ENCODE measurements at regions not wholly inside any gene's neighbourhood (a gene's known extent, or its start where the extent isn't known, plus 50 kb on each side); places are given as distances from the start of the nearest gene placed in this dataset.
"Not testable (repeated sequence)": the region's sequence is repeated elsewhere in the genome, so short reads cannot be mapped to it uniquely, and the experiment has no call there.

DNA sequence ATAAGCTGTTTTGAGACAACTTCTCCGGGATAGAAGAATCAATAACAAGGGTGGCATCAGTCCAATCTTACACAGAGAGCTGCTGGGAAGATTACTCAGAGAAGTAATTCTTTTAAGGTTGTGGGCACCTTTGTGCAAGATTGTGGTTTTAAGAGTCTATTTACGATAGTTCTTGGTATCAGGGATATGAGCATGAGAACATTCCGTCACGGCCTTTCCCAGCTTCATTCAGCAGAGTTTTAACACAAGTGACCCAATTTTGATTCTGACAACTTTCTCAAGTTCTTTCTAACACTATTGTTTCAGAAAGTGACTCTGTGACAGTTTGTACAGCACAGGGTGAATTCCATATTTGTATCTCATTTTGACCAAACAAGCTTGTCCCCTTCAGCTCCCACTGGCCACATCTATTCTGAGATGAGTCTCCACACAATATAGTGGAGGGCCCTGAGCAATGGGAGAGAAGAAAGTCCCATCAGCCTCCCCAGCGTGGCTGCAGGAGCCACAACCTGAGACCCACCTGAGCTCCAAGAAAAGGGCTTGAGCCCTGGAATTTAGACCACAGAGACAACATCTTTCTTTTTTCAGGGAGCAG lies 869.2 kb downstream of the TMEM121 start:
- no peak for DNase-seq

DNA sequence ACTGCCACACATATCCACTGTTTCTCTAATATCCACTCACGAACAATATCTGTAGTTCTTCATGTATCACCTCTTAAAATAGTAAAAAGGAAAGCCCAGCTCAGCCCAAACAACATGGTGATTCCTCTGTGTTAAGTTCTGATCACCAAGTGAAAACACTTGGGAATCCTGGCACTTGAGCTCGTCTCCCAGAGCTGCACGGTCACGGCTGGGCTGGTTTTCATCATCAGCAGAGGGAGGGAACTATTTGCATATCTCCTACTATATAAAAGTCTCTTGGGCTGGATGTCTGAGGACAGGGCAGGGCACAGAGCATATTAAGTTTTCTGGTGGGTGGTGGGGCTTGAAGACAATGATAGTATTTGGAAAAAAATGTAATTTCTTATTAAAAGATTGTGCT lies 870.6 kb downstream of the TMEM121 start:
- DNase-seq: no peak

DNA sequence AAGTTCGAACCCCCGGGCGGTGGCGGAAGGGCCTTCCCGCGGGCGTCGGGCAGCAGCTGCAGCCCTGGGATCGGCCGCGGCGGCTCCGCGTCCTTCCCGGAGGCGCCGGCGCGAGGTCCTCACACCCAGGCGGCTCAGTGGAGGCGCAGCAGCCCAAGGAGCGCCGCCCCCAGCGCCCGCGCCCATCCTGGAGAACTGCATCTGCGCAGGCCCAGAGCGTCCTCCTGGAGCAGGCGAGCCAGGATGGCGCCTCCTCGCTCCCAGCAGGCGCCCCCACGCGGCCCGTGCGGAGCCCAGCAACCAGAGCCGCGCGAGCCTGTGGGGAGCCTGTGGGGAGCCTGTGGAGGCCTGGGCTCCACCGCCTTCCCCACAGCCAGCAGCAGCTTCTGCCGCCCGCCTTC lies 872.5 kb downstream of the TMEM121 start:
- DNase-seq: not testable (repeated sequence)

DNA sequence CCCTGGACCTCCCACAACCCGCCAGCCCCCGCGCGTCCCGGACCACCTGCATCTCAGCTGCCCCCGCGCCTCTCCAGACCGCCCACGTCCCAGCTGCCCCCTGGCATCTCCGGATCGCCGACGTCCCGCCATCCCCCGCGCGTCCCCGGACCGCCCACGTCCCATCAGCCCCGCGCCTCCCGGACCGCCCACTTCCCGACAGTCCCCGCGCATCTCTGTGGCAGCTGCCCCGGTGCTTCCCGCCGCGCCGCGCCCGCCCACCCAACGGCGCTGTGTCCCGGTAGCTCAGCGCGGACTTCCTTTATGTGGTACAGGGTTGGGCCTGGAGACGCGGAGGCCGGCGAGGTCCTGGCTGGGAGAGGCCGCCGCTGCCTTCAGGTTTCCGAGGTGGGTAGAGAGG lies 874.9 kb downstream of the TMEM121 start:
- DNase-seq: not testable (repeated sequence)

DNA sequence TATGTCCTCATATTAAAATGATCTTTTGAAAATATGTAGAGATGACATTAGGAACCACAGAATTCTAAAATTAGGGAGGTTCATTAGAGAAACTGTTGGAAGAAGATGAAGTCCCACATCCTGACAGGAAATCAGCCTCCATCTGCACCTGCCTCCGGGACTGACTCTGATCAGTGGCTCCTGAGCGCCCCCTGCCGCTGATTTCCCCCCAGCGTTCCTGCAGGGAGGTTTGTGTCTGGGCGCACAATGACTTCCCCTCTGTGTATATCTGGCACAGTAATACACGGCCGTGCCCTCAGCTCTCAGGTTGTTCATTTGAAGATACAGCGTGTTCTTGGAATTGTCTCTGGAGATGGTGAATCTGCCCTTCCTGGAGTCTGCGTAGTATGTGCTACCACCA lies 883.8 kb downstream of the TMEM121 start:
- DNase-seq: not testable (repeated sequence)

DNA sequence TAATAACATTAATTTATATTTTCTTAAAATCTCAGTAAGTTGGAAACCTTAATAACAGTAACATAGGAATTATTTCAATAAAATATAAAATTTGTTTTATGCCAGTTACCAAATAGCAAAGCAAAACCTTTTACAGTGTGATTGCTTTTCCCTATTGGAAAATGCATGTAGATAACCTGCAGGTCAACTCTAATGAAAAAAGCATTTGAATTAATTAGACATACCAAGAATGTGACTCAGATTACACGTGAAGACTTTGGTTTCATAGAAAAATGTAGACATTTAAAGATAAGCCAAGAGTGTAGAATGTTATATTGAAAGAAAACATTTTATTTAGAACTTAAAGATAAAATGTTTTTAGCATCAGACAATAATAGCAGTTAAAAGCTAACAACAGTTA lies 888.1 kb downstream of the TMEM121 start:
- no peak for DNase-seq

DNA sequence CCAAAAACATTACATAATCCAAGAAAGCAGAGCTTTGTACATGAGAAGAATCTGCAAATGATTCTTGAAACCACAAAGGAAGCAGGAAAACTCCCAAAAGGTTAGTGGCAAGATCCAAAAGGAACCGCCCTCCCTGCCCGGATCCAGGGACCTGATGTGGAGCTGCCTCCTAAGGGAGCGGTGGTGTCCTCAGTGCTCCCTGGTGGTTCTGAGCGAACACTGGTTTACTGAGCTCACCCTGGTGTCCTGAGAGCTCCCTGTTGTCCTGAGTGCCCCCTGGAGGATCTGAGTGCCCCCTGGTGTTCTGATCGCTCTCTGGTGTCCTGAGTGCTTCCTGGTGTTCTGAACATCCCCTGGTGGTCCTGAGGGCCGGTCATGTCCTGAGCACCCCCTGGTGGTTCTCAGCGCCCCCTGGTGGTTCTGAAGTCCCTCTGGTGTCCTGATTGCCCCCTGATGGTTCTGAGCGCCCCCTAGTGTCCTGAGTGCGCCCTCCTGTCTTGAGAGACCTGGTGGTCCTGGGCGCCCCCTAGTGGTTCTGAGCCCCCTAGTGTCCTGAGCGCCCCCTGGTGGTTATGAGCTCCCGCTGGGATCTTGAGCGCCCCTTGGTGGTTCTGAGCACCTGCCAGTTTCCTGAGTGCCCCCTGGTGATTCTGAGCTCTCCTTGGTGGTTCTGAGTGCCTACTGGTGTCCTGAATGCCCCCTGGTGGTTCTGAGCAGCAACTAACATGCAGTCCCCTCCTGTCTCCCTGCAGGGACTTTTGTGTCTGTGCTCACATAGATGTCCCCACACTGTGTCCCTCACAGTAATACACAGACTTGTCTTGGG lies 891.1 kb downstream of the TMEM121 start:
- DNase-seq: no peak

DNA sequence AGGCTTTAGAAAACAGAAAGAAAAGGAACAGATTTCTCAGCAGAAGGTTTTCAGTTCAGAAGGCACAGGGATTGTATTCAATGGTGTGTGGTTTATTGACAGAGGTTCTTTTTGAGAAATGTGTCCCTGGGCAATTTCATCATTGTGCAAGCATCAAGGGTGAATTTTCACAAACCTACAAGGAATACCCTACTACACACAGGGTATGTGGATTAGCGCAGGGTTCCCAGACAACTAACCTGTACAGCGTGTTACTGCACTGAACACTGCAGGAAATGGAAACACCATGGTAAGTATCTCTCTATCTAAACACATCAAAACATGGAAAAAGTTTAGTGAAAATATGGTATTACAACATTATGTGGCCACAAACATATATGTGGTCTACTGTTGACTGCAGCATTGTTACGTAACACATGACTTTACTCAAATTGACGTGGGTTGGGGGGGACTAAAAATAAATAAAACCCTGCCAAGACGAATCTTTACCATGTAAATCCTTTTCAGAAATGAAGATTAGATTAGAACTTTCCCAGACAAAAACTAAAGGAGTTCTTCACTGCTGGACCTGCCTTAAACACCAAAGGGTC lies 893.1 kb downstream of the TMEM121 start:
- no peak for DNase-seq

DNA sequence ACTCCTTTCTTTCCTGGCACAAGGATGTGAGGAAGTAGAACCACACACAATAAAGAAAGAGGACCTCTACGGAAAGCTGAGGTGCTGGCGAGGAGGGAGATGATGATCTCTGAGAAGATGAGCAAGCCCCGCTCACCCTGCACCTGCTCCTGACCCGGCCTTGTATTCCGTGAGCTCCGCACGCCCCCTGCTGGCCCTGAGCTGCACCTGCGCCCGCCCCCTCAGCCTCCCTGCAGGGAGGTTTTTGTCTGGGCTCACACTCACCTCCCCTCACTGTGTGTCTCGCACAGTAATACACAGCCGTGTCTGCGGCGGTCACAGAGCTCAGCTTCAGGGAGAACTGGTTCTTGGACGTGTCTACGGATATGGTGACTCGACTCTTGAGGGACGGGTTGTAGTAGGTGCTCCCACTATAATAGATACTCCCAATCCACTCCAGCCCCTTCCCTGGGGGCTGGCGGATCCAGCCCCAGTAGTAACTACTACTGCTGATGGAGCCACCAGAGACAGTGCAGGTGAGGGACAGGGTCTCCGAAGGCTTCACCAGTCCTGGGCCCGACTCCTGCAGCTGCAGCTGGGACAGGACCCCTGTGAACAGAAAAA lies 895.1 kb downstream of the TMEM121 start:
- peak; percentile 28 for DNase-seq

DNA sequence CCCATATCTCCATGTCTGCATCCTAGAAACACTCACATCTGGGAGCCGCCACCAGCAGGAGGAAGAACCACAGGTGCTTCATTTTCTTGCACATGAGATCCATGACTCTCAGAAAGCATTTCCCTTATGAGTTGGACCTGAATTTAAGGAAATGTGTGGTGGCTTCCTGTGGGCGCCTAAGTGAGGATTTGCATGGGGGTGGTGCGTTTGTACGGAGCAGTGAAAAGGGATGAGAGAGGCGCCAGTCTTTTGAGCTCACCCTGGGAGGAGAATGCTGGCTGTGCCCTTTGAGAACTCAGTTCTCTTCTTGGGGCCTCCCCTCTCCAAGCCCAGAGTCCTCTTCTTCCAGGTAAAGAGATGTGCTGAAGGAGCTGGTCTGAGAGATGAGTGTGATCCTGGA lies 895.7 kb downstream of the TMEM121 start:
- DNase-seq: no peak

DNA sequence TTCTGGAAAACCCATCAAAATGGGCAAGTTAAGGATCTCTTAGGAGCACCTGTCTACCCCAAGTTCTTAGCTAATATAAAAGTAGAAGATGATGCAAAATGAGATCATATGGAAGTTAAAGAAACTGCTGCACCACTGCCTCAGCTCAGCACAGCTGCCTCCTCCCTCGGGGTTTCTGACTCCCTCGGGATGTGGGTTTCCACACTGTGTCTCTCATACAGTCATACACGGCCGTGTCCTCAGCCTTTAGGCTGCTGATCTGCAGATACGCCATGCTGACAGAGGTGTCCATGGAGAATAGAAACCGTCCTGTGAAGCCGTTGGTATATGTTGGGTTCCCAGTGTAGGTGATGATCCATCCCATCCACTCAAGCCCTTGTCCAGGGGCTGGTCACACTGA lies 898.8 kb downstream of the TMEM121 start:
- not testable (repeated sequence) for DNase-seq

DNA sequence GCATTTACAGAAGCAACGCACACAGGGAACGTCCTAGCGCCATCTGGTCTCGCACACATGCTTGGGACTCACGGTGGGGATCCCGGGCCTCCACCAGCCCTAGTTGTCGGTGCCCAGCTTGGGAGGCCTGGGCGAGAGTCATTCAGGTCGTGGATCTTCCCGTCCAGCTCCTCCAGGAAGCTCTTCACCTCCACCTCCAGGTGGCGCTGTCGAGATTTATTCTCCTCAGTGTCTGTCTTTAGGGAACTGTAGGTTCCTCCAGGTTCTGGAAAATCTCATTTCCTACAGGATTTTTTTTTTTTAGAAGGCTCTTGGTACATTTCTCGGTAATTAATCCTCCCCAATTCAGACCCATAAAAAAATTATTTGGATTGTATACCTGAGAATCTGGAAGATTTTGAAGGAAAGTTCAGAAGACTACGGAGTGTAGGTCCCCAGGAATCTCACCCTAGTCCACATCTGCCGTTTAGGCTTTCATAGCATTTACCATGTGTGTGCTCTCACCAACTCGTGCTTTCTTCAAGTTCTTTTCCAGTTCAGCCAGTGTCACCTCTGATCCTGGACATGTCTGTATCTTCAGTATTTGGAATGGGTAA lies 910.0 kb downstream of the TMEM121 start:
- no peak for DNase-seq

DNA sequence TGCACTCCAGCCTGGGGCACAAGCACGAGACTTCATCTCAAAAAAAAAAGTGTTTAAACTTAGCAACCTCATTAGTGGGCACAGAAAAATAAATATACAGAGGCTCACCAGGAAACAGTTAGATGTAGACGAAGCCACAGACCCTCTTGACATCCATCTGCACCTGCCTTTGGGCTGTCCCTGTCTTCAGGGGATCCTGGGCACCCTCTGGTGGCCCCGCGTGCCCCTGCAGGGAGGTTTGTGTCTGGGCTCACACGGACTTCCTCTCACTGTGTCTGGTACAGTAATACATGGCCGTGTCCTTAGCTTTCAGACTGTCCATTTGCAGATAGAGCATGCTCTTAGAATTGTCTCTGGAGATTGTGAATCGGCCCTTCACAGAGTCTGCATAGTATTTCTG lies 916.5 kb downstream of the TMEM121 start:
- no peak for DNase-seq

DNA sequence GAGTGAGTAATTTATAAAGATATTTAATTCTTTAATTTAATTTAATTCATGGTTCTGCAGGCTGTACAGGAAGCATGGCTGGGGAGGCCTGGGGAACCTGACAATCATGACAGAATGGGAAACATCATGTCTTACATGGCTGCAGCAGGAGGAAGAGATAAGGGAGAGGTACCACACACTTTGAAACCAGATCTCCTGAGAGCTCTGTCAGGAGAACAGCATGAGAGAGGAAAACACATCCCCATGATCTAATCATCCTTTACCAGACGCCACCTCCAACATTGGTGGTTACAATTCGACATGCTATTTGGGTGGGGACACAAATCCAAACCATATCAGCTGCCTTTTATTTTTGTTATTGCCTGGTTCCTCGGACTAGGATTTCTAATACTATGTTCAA lies 928.6 kb downstream of the TMEM121 start:
- DNase-seq: no peak

DNA sequence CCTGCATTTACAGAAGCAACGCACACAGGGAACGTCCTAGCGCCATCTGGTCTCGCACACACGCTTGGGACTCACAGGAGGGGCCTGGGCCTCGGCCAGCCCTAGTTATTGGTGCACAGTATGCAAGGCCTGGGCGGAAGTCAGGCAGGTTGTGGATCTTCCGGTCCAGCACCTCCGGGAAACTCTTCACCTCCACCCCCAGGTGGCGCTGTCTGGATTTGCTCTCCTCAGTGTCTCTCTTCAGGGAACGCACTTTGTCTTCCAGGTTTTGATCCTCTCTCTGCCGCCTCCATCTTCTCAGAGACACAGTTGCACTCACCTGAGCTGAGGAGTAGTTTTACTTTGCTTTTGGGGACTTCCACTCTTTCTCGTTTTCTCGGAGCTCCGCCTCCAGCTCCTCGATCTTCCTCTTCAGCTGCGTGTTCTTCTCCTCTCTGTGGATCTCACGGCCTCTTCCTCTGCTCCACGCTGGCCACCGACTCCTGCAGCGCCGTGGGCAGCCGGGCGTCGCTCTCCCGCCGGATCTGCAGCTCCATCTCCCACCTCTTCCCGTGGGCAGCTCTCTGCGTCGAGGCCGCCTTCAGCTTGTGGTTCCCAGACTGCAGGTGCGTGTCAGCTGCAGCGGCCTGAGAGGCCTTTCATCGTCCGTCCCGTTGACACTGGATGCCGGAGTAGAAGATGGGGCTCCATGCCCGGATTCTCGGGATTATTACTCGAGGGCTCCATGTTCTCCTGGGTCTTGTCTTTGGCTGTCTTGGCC lies 933.8 kb downstream of the TMEM121 start:
- DNase-seq: no peak

DNA sequence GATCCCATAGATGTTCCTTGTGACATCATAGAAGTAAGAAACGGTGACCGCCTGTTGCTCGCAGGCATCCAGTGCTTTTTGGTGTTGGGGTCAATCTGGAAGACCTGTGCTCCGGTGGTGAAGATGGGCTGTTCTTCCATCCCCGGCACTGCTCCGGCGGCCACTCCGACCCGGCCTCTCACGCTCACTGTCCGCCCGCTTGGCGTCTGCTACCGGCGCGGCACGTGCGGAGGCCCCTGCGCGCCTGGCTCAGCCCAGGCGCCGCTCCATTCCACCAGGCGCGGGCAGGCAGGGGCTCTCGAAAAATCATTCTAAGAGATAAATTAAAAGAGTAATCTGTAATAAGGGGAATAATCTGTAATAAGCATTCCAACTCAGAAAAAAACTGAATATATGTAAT lies 934.5 kb downstream of the TMEM121 start:
- no peak for DNase-seq

DNA sequence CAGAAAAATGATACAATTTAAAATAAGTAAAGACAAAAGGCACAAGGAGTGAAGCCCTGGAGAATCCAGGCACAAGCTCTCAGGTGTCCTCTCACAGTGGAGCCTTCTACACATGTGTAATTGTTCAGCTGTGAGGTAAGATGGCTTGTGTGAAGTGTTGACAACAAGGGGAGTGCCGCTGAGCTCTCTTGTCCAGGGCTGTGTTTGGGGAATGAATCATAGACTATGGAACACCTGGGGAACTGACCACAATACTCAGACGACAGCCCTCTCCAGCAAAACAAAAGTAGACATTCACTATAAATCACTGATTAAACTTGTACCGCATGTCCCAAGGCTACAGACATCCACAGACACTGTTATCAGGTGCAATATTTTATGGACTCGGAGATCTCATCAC lies 940.1 kb downstream of the TMEM121 start:
- not testable (repeated sequence) for DNase-seq

DNA sequence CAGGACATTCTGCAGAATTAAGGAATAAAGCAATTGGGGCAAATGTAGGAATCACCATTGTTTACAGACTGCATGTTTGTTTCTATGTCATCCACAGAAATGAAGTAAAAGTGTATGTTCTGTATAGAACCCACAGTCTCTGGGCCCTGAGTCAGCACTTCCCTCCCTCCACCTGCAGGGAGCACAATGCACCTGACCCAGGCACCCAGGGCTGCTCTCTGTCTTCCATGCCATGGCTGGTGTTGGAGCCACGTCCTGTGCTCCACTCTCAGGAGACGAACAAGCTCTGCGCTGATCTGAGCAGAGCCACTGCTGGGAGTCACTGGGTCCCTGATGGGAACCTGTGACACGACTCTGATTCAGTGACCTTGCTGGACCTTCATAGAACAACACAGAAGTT lies 942.5 kb downstream of the TMEM121 start:
- not testable (repeated sequence) for DNase-seq

DNA sequence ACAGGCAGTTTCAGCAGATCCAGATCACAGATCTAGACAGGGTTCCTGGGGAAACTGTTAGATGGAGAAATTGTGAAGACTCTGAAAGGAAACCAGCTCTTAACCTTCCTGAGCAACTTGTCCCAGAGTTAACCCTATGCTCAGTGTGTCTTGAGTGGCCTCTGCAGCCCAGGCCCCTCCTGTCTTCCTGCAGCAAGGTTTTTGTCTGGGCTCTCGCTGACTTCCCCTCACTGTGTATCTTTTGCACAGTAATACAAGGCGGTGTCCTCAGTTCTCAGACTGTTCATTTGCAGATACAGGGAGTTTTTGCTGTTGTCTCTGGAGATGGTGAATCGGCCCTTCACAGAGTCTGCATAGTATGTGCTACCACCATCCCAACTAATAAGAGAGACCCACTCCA lies 943.6 kb downstream of the TMEM121 start:
- not testable (repeated sequence) for DNase-seq

DNA sequence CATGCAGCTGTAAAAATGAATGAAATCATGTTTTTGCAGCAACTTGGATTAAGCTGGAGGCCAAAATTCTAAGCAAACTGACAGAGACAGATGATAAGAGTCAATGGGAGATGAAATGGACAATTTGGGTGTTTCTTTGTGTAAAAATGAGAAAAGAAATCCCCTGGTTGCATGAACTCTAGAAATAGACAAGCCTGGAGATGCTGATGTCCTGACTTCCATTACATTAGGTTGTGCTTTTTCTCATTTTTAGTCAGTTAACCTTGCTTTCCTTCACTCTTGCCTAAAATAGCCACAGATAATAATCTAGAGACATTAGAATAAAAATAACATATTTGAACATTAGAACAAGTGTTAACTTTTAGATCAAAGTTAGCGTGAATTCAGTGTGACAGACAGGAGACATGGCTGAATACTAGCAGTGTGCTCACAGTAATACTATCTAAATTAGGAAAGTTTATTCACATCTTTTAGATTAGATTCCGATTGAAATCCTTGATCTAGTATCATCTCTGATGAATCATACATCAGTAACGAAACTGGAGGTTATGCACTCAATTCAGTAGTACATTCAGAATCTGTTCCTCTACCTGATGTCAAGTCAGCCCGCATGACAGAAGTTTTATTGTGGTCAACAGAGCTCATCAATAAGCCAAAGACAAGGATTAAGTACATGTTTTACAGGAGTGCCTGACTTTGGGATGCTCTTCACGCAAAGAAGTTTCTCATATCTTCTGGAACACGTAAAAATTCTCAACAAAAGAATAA lies 948.1 kb downstream of the TMEM121 start:
- DNase-seq: not testable (repeated sequence)

DNA sequence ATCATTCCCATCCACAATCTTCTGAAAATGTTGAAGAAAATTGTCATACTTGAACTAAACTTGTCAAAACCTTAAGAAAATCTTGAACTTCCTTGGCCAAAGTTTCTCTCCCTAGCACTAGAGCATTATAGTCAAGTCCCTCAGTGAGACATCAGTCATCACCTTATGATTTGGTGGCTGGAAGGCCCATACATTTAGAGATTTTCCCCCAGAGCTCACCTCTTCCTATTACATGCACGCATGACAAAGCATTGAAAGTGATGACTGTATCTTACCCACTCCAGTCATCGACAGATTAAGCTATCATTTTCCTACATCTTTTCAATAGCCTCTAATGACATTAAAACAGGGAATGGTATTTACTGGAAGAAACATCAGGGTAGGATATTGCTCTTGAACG lies 948.8 kb downstream of the TMEM121 start:
- not testable (repeated sequence) for DNase-seq

DNA sequence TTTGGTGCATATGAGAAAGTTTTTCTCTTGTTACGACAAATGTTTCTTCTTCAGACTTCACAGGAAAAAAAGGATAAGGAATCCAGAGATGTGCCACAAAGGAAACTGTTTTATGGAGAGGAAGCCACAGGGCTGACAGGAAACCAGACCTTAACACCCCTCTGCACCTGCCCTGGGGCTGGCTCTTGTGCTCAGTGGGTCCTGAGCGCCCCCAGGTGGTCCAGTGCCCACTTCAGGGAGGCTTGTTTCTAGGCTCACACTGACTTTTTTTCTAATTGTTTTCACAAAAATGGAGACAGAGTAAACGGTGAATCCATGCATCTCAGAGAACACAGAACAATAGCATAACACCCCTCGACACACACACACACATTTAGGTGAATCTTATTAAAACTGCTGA lies 951.2 kb downstream of the TMEM121 start:
- DNase-seq: not testable (repeated sequence)

Data from DMS79 treated with DMSO at 0.1 percent for 48 hours (cell line).